HepG2 (cell line): ENCODE measurements at regions not wholly inside any gene's neighbourhood (a gene's known extent, or its start where the extent isn't known, plus 50 kb on each side); places are given as distances from the start of the nearest gene placed in this dataset.

Source experiments
- ATAC-seq: fragments of 200-7000 bp; cut with Tn5 transposase; 3 replicates; pipeline ENCODE4 v1.9.1; 2020; ENCODE audit warnings: mild to moderate bottlenecking, moderate library complexity
- BruUV-seq: library from RNA; stranded (reverse); fragments of 400-500 nt; replicated peaks from 2 replicates; lab custom pipeline; 2021; lab: Mats Ljungman, UMichigan
- CTCF ChIA-PET: fragments of 300-600 bp; formaldehyde crosslinking; extraction: SDS; loops from one replicate; lab custom pipeline; 2021; ENCODE audit warnings: low total read pairs, inconsistent platforms, low intra/inter-chr PET ratio; lab: Yijun Ruan, JAX
- POLR2A ChIA-PET: fragments of 350-600 bp; sonication (Branson Sonifier 250); formaldehyde crosslinking; loops from one replicate; lab custom pipeline; 2020; ENCODE audit warnings: antibody characterized with exemption, inconsistent platforms; lab: Yijun Ruan, JAX
- DNase-seq: peaks from one replicate; pipeline ENCODE4 v3.0.0-alpha.2; 2015; ENCODE audit warnings: low spot score
- FAIRE-seq: peaks from 3 replicates; lab custom pipeline; 2011; peaks lifted over from hg19 to GRCh38; lab: Jason Lieb, UNC
- H2AFZ ChIP-seq: one replicate; pipeline ENCODE4 v1.6.1; 2011; ENCODE audit warnings: low read length, inconsistent platforms
- H3K27ac ChIP-seq: fragments of 300-600 bp; 3 replicates; pipeline ENCODE4 v1.8.0; 2011; ENCODE audit warnings: mixed run types, mild to moderate bottlenecking, mixed read lengths, low read length, inconsistent platforms; ENCODE audit not compliant: insufficient read depth; ENCODE audit errors: extremely low read length
- H3K27me3 ChIP-seq, 2 experiments: fragments of 200-600 bp in 1 of 2; 2 replicates in 1 of 2; 3 replicates in 1 of 2; pipeline versions ENCODE4 v1.6.0 to v1.8.0; 2011; ENCODE audit warnings: low read length in 2 of 2, mild to moderate bottlenecking in 2 of 2, moderate library complexity in 2 of 2, inconsistent platforms in 1 of 2; ENCODE audit not compliant: insufficient read depth in 2 of 2, control insufficient read depth in 1 of 2
- H3K36me3 ChIP-seq, 2 experiments: fragments of 200-600 bp in 1 of 2; replicated peaks in 1 of 2; 2 replicates in 1 of 2; 3 replicates in 1 of 2; pipeline versions ENCODE4 v1.5.1 to v1.8.0; 2011; ENCODE audit warnings: low read length in 2 of 2, inconsistent platforms in 1 of 2; ENCODE audit not compliant: insufficient read depth in 2 of 2, control insufficient read depth in 1 of 2
- H3K4me1 ChIP-seq: 2 replicates; pipeline ENCODE4 v1.5.1; 2012; ENCODE audit warnings: low read length, inconsistent platforms; ENCODE audit not compliant: insufficient read depth
- H3K4me2 ChIP-seq: 2 replicates; pipeline ENCODE4 v1.6.0; 2011; ENCODE audit warnings: low read depth, low read length, inconsistent platforms
- H3K4me3 ChIP-seq, 3 experiments: fragments of 200-600 bp in 1 of 3; sonication (generic), shearing (Covaris generic) in 1 of 3; replicated peaks in 1 of 3; 2 replicates each; pipeline ENCODE4 v1.5.1; 2011 to 2016; ENCODE audit warnings: low read length in 3 of 3, inconsistent platforms in 2 of 3, low read depth in 2 of 3, mild to moderate bottlenecking in 2 of 3, control low read depth in 1 of 3, mixed read lengths in 1 of 3; ENCODE audit not compliant: insufficient read depth in 1 of 3
- H3K79me2 ChIP-seq: one replicate; pipeline ENCODE4 v1.6.1; 2011; ENCODE audit warnings: low read length, inconsistent platforms; ENCODE audit not compliant: insufficient read depth
- H3K9ac ChIP-seq: 2 replicates; pipeline ENCODE4 v1.6.0; 2011; ENCODE audit warnings: mild to moderate bottlenecking, low read depth, low read length, inconsistent platforms; ENCODE audit not compliant: insufficient read depth
- H3K9me3 ChIP-seq: 2 replicates; pipeline ENCODE4 v1.5.1; 2012; ENCODE audit warnings: mild to moderate bottlenecking, low read length
- H4K20me1 ChIP-seq: 2 replicates; pipeline ENCODE4 v1.6.0; 2011; ENCODE audit warnings: inconsistent platforms, mild to moderate bottlenecking, low read length, moderate library complexity; ENCODE audit not compliant: insufficient read depth
- ARHGAP35 ChIP-seq: sonication (generic); formaldehyde crosslinking; IDR thresholded peaks from 2 replicates; pipeline ENCODE4 v1.9.0; 2022; ENCODE audit warnings: mild to moderate bottlenecking, inconsistent platforms, moderate library complexity, missing genetic modification reagents, borderline replicate concordance
- ARNTL ChIP-seq: sonication (generic); formaldehyde crosslinking; IDR thresholded peaks from 2 replicates; pipeline ENCODE4 v1.4.0; 2020; ENCODE audit warnings: mild to moderate bottlenecking, missing genetic modification reagents
- CC2D1A ChIP-seq: sonication (generic); formaldehyde crosslinking; IDR thresholded peaks from 2 replicates; pipeline ENCODE4 v1.8.1; 2023; ENCODE audit warnings: mild to moderate bottlenecking, missing genetic modification reagents
- DMAP1 ChIP-seq: IDR thresholded peaks from 2 replicates; pipeline ENCODE4 v1.6.1; 2016
- DR1 ChIP-seq: sonication (generic); formaldehyde crosslinking; IDR thresholded peaks from 2 replicates; pipeline ENCODE4 v1.8.0; 2021; ENCODE audit warnings: mild to moderate bottlenecking, missing genetic modification reagents, inconsistent platforms
- ELF4 ChIP-seq: sonication (generic); formaldehyde crosslinking; IDR thresholded peaks from 2 replicates; pipeline ENCODE4 v1.5.0; 2020; ENCODE audit warnings: missing genetic modification reagents, mild to moderate bottlenecking, moderate library complexity, borderline replicate concordance
- ETV5 ChIP-seq: IDR thresholded peaks from 2 replicates; pipeline ENCODE4 v1.6.1; 2018; ENCODE audit warnings: missing biosample characterization, missing genetic modification reagents, inconsistent platforms, borderline replicate concordance
- JUN ChIP-seq: sonication (generic); formaldehyde crosslinking; IDR thresholded peaks from 2 replicates; pipeline ENCODE4 v1.4.0; 2020; ENCODE audit warnings: mild to moderate bottlenecking, missing genetic modification reagents
- KAT7 ChIP-seq: IDR thresholded peaks from 2 replicates; pipeline ENCODE4 v1.6.1; 2018; ENCODE audit warnings: borderline replicate concordance, missing compliant biosample characterization
- MAFK ChIP-seq, 2 experiments: IDR thresholded peaks in 1 of 2; conservative IDR thresholded peaks in 1 of 2; 2 replicates each; pipeline ENCODE4 v1.6.1; 2011; ENCODE audit warnings: improper control_type of control experiment in 2 of 2, low read length in 2 of 2
- NAIF1 ChIP-seq: sonication (generic); formaldehyde crosslinking; IDR thresholded peaks from 2 replicates; pipeline ENCODE4 v1.5.0; 2020; ENCODE audit warnings: mild to moderate bottlenecking, missing genetic modification reagents, borderline replicate concordance
- PAWR ChIP-seq: sonication (generic); formaldehyde crosslinking; IDR thresholded peaks from 2 replicates; pipeline ENCODE4 v1.4.0; 2020; ENCODE audit warnings: missing genetic modification reagents, mild to moderate bottlenecking, borderline replicate concordance
- ZFP41 ChIP-seq: sonication (generic); formaldehyde crosslinking; IDR thresholded peaks from 2 replicates; pipeline ENCODE4 v1.4.0; 2020; ENCODE audit warnings: mild to moderate bottlenecking, missing genetic modification reagents, borderline replicate concordance
- ZNF296 ChIP-seq: sonication (generic); formaldehyde crosslinking; conservative IDR thresholded peaks from 2 replicates; pipeline ENCODE4 v1.5.0; 2020; ENCODE audit warnings: mild to moderate bottlenecking, missing genetic modification reagents
- ZNF331 ChIP-seq: sonication (generic); formaldehyde crosslinking; IDR thresholded peaks from 2 replicates; pipeline ENCODE4 v1.4.0; 2020; ENCODE audit warnings: missing genetic modification reagents
- ZNF83 ChIP-seq: sonication (generic); formaldehyde crosslinking; IDR thresholded peaks from 2 replicates; pipeline ENCODE4 v1.4.0; 2020; ENCODE audit warnings: missing genetic modification reagents, mild to moderate bottlenecking, borderline replicate concordance
- WGBS: methylation state at CpG from one replicate; pipeline ENCODE4 v1.1.6; 2017; ENCODE audit warnings: low lambda C conversion rate; 5-methylcytosine and 5-hydroxymethylcytosine counted together
- in situ Hi-C: cut with HindIII; loops from 2 replicates; pipeline ENCODE4 v1.10.0; 2017; ENCODE audit warnings: low pct_unique_long_range_greater_than_20kb; ENCODE audit not compliant: extremely low pct_ligation_motif_present
- intact Hi-C: fragments of 100-400 bp; cut with micrococcal nuclease; formaldehyde crosslinking; loops from one replicate; pipeline ENCODE4 v1.10.0; 2022; ENCODE audit not compliant: unreplicated experiment
- TF ChIP-seq, protein P1 (sequence below): sonication (generic); formaldehyde crosslinking; IDR thresholded peaks from 2 replicates; pipeline ENCODE4 v1.4.0; 2020; ENCODE audit warnings: missing genetic modification reagents, borderline replicate concordance
- TF ChIP-seq, protein P2 (sequence below): sonication (generic); formaldehyde crosslinking; IDR thresholded peaks from 2 replicates; pipeline ENCODE4 v1.5.0; 2020; ENCODE audit warnings: missing genetic modification reagents, mild to moderate bottlenecking, borderline replicate concordance

DNA sequence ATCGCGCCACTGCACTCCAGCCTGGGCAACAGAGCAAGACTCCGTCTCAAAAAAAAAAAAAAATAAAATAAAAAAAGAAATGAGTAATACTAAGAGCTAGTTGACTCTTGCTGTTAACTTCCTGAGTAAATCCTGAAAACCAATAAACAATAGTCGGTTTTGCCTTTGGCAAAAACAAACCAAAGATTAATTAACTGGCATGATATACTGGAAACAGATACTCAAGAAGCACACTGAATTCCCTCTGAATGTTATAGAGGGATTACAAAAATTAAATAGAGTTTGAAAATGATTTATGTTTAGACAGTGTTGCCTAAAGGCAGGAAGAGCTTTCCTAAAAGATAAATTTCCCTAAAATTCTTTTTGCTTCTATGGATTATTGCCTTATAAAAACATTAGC, 1702.3 kb downstream of the STIM2 start (continued):
- TF ChIP-seq ARHGAP35 (CRISPR knock-in tag) (no peak), ETV5 (CRISPR knock-in tag) (no peak), MAFK (conservative IDR thresholded peaks at IDR 0.05 in 1 of 2, IDR thresholded peaks at IDR 0.05 in 1 of 2; ENCODE audit: low read length in 2 of 2) (no peak), ZFP41 (CRISPR knock-in tag) (no peak)

- DNase-seq (no peak), ATAC-seq (no peak), FAIRE-seq (no peak)
- 2% methylated on average over 2 of the region's 2 CpGs for WGBS
- TF ChIP-seq ELF4 (CRISPR knock-in tag) (no peak), CC2D1A (CRISPR knock-in tag) (no peak), ARNTL (CRISPR knock-in tag) (no peak), PAWR (CRISPR knock-in tag) (no peak), ZNF83 (CRISPR knock-in tag) (no peak), ZNF331 (CRISPR knock-in tag) (no peak), KAT7 (CRISPR knock-in tag) (no peak), DR1 (CRISPR knock-in tag) (no peak), NAIF1 (no peak), DMAP1 (no peak), JUN (no peak), ZNF296 (CRISPR knock-in tag) (no peak)
- TF ChIP-seq, protein P1, sequence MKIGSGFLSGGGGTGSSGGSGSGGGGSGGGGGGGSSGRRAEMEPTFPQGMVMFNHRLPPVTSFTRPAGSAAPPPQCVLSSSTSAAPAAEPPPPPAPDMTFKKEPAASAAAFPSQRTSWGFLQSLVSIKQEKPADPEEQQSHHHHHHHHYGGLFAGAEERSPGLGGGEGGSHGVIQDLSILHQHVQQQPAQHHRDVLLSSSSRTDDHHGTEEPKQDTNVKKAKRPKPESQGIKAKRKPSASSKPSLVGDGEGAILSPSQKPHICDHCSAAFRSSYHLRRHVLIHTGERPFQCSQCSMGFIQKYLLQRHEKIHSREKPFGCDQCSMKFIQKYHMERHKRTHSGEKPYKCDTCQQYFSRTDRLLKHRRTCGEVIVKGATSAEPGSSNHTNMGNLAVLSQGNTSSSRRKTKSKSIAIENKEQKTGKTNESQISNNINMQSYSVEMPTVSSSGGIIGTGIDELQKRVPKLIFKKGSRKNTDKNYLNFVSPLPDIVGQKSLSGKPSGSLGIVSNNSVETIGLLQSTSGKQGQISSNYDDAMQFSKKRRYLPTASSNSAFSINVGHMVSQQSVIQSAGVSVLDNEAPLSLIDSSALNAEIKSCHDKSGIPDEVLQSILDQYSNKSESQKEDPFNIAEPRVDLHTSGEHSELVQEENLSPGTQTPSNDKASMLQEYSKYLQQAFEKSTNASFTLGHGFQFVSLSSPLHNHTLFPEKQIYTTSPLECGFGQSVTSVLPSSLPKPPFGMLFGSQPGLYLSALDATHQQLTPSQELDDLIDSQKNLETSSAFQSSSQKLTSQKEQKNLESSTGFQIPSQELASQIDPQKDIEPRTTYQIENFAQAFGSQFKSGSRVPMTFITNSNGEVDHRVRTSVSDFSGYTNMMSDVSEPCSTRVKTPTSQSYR (CRISPR knock-in tag): no peak
- TF ChIP-seq, protein P2, sequence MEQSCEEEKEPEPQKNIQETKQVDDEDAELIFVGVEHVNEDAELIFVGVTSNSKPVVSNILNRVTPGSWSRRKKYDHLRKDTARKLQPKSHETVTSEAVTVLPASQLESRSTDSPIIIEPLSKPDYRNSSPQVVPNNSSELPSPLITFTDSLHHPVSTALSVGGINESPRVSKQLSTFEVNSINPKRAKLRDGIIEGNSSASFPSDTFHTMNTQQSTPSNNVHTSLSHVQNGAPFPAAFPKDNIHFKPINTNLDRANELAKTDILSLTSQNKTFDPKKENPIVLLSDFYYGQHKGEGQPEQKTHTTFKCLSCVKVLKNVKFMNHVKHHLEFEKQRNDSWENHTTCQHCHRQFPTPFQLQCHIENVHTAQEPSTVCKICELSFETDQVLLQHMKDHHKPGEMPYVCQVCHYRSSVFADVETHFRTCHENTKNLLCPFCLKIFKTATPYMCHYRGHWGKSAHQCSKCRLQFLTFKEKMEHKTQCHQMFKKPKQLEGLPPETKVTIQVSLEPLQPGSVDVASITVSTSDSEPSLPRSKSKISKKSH (CRISPR knock-in tag): no peak
- H3K79me2 ChIP-seq: no peaks in the 10 kb centered on the region
- H3K27me3 ChIP-seq: no peaks in the 10 kb centered on the region
- no TSS peak for BruUV-seq
- H4K20me1 ChIP-seq: no peaks in the 10 kb centered on the region
- in situ Hi-C loops (no loop called here), intact Hi-C loops (no loop called here)
- H3K9ac ChIP-seq: no peak overlapping the region
- H2AFZ ChIP-seq: no peak overlapping the region
- peaks cover 79% of the 10 kb centered on the region for H3K9me3 ChIP-seq
- no peak overlapping the region for H3K4me3 ChIP-seq
- ChIA-PET CTCF (no interaction called here), POLR2A (no interaction called here)
- no peak overlapping the region for H3K4me2 ChIP-seq
- no peaks in the 10 kb centered on the region for H3K4me1 ChIP-seq
- no peak overlapping the region for H3K27ac ChIP-seq
- no peaks in the 10 kb centered on the region for H3K36me3 ChIP-seq
Observed at GRCh38 chr4:28565396-28565795, 1704.8 kb downstream of the STIM2 start.
